Activated T-helper 17 cell treated with anti-CD3 and anti-CD28 coated beads, Interleukin-2, amount 50 U/mL, for 72 hours (primary cell): ENCODE measurements at regions not wholly inside any gene's neighbourhood (a gene's known extent, or its start where the extent isn't known, plus 50 kb on each side); places are given as distances from the start of the nearest gene placed in this dataset.
"Not testable (repeated sequence)": the region's sequence is repeated elsewhere in the genome, so short reads cannot be mapped to it uniquely, and the experiment has no call there.

Experiments
- ATAC-seq: fragments of 150-1000 bp; cut with Tn5 transposase; replicated peaks from 2 replicates; pipeline ENCODE4 v1.10.0; 2021; ENCODE audit warnings: mild to moderate bottlenecking, moderate library complexity
- H3K27ac Mint-ChIP-seq: one replicate; pipeline ENCODE4 v1.8.0; 2022; ENCODE audit warnings: mixed read lengths
- H3K27me3 Mint-ChIP-seq: one replicate; pipeline ENCODE4 v1.8.0; 2022; ENCODE audit warnings: mixed read lengths
- H3K36me3 Mint-ChIP-seq: one replicate; pipeline ENCODE4 v1.8.0; 2022; ENCODE audit warnings: low read depth, mild to moderate bottlenecking, mixed read lengths
- H3K4me1 Mint-ChIP-seq: one replicate; pipeline ENCODE4 v1.8.0; 2022; ENCODE audit warnings: mixed read lengths
- H3K4me3 Mint-ChIP-seq: one replicate; pipeline ENCODE4 v1.8.0; 2022; ENCODE audit warnings: mild to moderate bottlenecking, mixed read lengths
- H3K9me3 Mint-ChIP-seq: one replicate; pipeline ENCODE4 v1.8.0; 2022; ENCODE audit warnings: mixed read lengths

DNA sequence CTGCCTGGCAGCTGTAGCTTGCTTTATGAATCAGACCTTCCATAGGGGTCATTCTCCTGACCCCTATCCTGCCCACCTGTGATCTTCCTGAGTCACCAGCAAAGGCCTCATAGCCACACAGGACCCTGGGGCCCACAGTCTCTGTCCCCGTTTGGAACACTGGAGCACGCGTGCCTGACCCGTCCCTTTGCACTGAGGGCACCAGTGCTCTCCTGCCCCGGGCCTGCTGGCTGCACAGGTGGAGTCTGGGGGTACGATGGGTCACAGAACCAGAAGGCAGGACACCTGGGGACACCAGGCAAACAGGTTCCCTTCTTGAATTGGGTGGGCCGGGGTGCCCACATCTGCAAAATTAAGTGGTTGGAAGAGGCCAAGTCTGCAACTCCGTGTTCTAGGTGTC lies 97.2 kb downstream of the CPZ start:
- no peaks in the 10 kb centered on the region for H3K9me3 Mint-ChIP-seq
- peaks cover 8% of the 10 kb centered on the region for H3K27me3 Mint-ChIP-seq
- no peak for ATAC-seq
- H3K36me3 Mint-ChIP-seq = no peaks in the 10 kb centered on the region
- no peaks in the 10 kb centered on the region for H3K4me1 Mint-ChIP-seq
- no peak overlapping the region for H3K27ac Mint-ChIP-seq
- H3K4me3 Mint-ChIP-seq = no peak overlapping the region

DNA sequence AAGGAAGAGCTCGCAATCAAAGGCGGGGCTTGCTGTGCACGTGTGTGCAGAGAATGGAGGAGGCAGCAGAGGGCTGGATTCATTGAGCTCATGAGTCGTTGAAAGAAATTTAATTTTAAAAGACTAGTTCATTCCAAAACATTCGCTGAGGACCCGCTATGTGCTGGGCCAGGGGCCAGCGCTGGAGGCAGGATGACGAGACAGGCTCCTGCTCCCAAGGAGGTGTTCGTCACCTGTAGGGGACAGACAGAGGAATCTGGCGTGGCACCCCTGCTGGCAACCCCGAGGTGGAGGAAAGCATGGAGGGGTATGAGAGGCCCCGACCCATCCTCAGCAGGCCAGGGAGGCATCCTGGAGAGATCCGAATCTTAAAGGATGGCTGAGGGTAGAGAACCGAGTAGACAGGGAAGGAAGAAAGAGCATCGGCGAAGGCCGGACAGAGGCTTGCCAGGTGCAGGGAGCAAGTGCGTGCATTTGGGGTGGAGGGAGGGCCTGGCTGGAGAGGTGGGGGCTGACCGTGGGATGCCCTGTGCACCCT lies 96.4 kb downstream of the CPZ start:
- Mint-ChIP-seq H3K36me3 (no peaks in the 10 kb centered on the region), H3K4me1 (no peaks in the 10 kb centered on the region), H3K9me3 (no peaks in the 10 kb centered on the region), H3K27ac (no peak overlapping the region), H3K4me3 (no peak overlapping the region), H3K27me3 (peaks cover 5% of the 10 kb centered on the region)
- no peak for ATAC-seq

DNA sequence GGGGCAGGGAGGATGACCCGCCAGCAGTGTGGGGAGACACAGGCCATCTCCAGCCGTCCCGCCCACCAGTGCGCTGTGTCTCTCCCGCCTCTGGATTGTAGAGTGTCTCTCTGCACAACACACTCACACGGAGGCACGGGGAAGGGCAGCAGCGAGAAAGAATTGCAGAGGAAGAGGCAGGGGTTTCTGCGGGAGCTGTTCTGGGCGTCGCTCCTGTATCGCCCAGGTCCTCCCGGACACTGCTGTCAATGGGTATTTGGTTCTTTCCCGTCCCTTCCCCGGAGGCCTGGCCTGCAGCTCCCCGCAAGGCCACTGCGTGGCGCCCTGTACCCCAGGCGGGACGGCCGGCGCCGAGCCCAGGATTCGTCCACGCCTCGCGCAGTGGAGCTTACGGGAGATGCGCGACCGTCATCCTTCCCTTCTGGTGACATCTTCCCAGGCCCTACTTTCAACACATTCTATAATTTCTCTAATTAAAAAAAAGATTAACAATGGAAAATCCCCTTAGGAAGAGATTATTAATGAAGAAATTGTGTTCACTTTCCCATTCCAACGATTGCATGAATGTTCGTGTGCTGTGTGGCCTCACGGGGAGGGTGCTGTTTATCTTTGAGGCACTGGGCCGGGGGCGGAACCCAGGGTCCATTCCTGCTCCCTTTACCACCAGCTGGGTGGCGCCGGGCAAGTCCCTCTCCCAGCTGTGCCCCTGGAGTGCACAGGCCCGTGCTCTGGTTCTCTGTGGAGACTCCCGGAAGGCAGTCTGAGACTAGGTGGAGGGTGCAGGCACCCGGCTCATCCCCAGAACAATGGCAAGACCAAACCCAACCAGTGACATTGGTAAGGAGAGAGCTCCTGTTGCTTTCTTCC lies 95.7 kb downstream of the CPZ start:
- H3K27ac Mint-ChIP-seq = no peak overlapping the region
- H3K4me3 Mint-ChIP-seq = no peak overlapping the region
- H3K27me3 Mint-ChIP-seq = peaks cover 3% of the 10 kb centered on the region
- ATAC-seq = no peak
- no peaks in the 10 kb centered on the region for H3K36me3 Mint-ChIP-seq
- no peaks in the 10 kb centered on the region for H3K9me3 Mint-ChIP-seq
- H3K4me1 Mint-ChIP-seq = no peaks in the 10 kb centered on the region

DNA sequence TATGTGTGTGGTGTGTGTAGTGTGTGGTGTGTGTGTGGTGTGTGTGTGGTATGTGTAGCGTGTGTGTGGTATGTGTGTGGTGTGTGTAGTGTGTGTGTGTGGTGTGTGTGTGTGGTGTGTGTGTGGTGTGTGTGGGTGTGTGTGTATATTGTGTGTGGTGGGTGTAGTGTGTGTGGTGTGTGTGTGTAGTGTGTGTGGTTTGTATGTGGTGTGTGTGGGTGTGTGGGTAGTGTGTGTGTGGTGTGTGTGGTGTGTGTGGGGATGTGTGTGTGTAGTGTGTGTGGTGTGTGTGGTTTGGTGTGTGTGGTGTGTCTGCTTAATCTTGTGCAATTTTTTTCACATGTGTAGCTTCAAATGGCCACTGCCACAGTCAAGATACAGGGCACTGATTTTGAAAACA lies 94.5 kb downstream of the CPZ start:
- H3K4me1 Mint-ChIP-seq = no peaks in the 10 kb centered on the region

DNA sequence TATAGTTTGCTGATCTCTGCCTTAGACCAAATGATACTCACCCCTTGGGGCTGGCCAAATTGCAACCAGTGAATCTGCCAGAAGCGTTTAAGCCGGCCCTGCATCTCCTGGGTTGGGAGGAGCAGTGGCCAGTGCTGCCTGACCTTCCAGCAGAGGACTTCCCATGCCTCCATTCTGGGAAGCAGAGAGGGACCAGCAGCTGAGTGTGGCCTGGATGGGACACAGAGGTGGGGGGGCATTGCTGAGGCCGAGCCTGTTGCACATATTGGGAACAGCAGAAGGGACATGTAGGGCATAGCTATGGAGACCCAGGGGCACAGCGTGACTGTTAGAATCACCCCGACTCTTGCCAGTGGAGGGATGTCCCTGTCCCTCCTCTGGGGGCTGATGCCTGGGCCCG lies 93.3 kb downstream of the CPZ start:
- Mint-ChIP-seq H3K4me1 (no peaks in the 10 kb centered on the region), H3K36me3 (no peaks in the 10 kb centered on the region), H3K27ac (no peak overlapping the region), H3K9me3 (no peaks in the 10 kb centered on the region), H3K4me3 (no peak overlapping the region), H3K27me3 (peaks cover 3% of the 10 kb centered on the region)
- ATAC-seq = no peak

More for the DNA sequence above, 94.5 kb downstream of the CPZ start:
- ATAC-seq = no peak
- no peak overlapping the region for H3K27ac Mint-ChIP-seq
- H3K4me3 Mint-ChIP-seq = no peak overlapping the region
- no peaks in the 10 kb centered on the region for H3K9me3 Mint-ChIP-seq
- peaks cover 3% of the 10 kb centered on the region for H3K27me3 Mint-ChIP-seq
- no peaks in the 10 kb centered on the region for H3K36me3 Mint-ChIP-seq

DNA sequence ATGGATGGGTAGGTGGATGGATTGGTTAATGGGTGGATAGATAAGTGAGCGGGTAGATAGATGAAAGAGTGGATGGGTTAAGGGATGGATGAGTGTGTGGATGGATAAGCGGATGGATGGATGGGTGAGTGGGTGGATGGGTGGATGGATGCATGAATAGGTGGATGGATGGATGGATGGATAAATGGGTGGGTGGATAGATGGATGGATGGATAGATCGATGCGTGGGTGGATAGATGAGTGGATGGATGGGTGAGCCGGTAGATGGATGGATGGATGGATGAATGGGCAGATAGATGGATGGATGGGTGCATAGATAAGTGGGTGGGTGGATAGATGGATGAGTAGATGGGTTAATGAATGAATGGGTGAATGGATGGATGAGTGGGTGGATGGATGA lies 90.9 kb downstream of the CPZ start:
- no peak overlapping the region for H3K27ac Mint-ChIP-seq
- no peaks in the 10 kb centered on the region for H3K4me1 Mint-ChIP-seq
- H3K9me3 Mint-ChIP-seq = no peaks in the 10 kb centered on the region
- H3K27me3 Mint-ChIP-seq = peaks cover 3% of the 10 kb centered on the region
- no peaks in the 10 kb centered on the region for H3K36me3 Mint-ChIP-seq
- ATAC-seq = no peak
- no peak overlapping the region for H3K4me3 Mint-ChIP-seq

DNA sequence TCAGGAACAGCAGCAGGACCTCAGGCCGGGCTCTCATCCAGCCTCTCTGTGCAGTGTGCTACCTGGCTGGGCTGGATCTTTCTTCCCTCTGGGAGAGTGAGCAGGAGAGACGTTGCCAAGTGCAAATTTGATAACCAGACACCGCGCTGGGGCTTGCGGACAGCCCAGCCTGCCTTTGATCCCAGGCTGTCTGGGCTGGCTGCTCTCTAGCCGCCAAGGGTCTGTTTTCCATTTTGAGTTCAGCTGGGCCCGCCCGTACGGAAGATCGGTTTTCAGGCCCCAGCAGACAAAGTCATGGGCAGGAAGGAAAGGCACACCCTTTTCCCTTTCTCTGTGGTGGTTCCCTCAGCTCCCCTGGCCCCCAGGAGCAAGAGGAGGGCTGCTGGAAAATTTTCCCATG lies 90.2 kb downstream of the CPZ start:
- Mint-ChIP-seq H3K9me3 (no peaks in the 10 kb centered on the region), H3K27ac (no peak overlapping the region), H3K36me3 (no peaks in the 10 kb centered on the region), H3K4me1 (no peaks in the 10 kb centered on the region), H3K27me3 (peaks cover 3% of the 10 kb centered on the region), H3K4me3 (no peak overlapping the region)
- no peak for ATAC-seq

DNA sequence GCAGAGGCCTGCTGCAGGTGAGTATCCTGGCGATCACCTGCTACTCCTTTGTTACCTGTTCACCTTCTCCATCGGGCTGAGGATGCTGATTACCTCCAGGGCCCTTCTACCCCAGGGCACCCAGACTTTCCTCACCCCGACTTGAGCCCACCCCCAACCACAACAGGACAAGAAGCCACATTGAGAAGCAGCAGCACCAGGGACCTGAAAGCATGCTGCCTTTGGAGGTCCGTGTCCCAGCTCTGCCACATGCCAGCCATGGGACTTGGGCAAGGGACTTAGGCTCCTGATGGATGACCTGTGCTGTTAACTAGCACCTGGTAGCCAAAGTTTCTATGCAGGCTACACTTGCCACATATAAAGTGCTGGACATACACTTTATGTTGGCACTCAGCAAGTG lies 89.7 kb downstream of the CPZ start:
- H3K27me3 Mint-ChIP-seq = peaks cover 3% of the 10 kb centered on the region
- H3K27ac Mint-ChIP-seq = no peak overlapping the region
- no peaks in the 10 kb centered on the region for H3K36me3 Mint-ChIP-seq
- H3K9me3 Mint-ChIP-seq = no peaks in the 10 kb centered on the region
- H3K4me3 Mint-ChIP-seq = no peak overlapping the region
- no peaks in the 10 kb centered on the region for H3K4me1 Mint-ChIP-seq
- ATAC-seq = no peak

DNA sequence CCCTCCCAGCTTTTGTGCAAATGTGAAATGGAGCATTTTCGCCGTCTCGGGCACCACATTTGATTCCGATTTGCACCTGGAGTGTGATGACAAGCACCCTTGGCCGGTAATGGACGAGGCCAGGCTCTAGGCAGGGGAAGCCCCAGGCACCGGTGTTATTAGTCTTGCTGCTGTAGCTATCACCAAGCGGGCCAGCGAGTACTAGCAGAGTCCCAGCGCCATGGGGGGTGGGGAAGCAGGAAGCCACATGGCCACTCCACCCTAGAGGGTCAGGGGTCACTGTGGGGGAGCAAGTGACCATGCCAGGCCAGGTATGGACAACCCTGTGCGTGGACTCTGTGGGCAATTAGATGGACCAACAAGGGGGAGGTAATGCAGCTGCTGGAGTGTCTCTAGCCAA lies 88.8 kb downstream of the CPZ start:
- H3K27me3 Mint-ChIP-seq = no peaks in the 10 kb centered on the region
- H3K4me1 Mint-ChIP-seq = no peaks in the 10 kb centered on the region
- no peak overlapping the region for H3K4me3 Mint-ChIP-seq
- ATAC-seq = no peak
- H3K36me3 Mint-ChIP-seq = no peaks in the 10 kb centered on the region
- H3K27ac Mint-ChIP-seq = no peak overlapping the region
- no peaks in the 10 kb centered on the region for H3K9me3 Mint-ChIP-seq

DNA sequence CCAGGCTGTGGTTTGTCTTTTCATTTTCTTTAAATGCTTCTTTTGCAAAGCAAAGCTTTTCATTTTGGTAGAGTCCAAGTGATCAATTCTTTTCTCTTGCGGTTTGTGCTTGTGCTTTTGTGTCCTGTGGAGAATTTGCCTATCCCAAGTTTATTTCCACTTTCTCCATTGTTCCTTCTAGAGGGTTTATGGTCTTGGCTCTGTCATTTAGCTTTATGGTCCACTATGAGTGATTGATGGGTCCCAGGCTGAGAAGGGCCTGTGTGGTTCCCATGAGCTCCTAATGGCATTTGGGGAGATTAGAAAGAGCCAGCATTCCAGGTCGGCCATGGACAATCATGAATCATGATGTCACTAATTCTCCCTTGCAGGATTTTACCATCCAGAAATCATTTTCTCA lies 86.5 kb downstream of the CPZ start:
- no peak for ATAC-seq
- Mint-ChIP-seq H3K9me3 (no peaks in the 10 kb centered on the region), H3K27me3 (no peaks in the 10 kb centered on the region), H3K4me3 (no peak overlapping the region), H3K36me3 (no peaks in the 10 kb centered on the region), H3K27ac (no peak overlapping the region), H3K4me1 (no peaks in the 10 kb centered on the region)

DNA sequence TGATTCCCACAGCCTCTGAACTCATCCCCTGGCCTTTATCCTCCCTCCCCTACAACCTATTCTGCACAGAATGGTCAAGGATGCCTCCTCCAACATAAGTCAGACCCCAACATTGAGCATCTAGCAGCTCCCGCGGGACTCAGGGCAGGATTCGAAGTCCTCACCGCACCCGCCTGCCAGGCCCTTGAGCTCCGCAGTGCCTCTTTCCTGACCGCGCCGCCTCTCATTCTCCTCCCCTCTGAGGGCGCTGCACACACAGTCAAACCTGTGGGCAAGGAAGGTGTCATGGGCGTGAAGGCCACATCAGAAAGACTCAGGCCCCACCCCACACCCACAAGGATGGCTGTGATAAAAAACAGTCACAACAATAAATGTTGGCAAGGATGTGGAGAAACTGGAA lies 84.1 kb downstream of the CPZ start:
- peaks cover 3% of the 10 kb centered on the region for H3K27me3 Mint-ChIP-seq
- ATAC-seq = no peak
- no peaks in the 10 kb centered on the region for H3K9me3 Mint-ChIP-seq
- no peaks in the 10 kb centered on the region for H3K4me1 Mint-ChIP-seq
- no peak overlapping the region for H3K4me3 Mint-ChIP-seq
- H3K36me3 Mint-ChIP-seq = no peaks in the 10 kb centered on the region
- no peak overlapping the region for H3K27ac Mint-ChIP-seq

DNA sequence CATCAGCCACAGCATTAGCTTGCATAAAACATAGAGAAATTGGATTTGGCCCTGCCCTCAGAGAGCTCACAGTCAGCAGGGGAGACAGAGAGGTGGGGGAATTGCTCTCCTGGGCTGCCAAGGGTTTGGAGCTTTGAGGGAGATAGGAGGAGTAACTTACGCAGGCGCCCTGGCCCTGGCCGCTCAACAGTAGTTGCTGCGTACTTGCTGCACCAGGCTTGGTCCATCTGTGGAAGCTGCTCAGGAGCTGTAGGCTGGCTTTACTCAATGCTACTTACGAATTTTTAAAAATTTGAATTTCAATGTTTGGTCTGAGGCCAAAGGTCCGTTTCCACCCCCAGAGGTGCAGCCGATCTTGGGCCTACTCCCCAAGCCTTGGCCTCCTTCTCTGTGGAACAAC lies 83.3 kb downstream of the CPZ start:
- ATAC-seq = no peak
- Mint-ChIP-seq H3K4me1 (no peaks in the 10 kb centered on the region), H3K36me3 (no peaks in the 10 kb centered on the region), H3K4me3 (no peak overlapping the region), H3K9me3 (no peaks in the 10 kb centered on the region), H3K27ac (no peak overlapping the region), H3K27me3 (peaks cover 7% of the 10 kb centered on the region)

DNA sequence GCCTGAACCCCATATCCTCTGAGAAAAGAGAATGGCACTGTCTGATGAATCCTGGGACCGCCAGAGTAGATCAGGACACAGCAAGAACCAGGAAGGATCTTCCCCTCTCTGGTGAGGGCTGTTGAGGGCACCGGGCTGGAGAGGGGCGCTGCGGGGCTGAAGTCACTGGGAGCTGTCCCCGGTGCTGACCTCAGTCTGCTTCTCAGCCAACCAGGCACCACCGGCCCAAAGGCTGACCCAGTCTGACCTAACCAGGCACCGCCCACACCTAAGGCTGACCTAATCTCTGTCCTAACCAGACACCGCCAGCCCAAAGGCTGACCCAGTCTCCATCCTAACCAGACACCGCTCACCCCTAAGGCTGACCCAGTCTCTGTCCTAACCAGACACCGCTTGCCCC lies 82.8 kb downstream of the CPZ start:
- no peaks in the 10 kb centered on the region for H3K36me3 Mint-ChIP-seq
- H3K4me3 Mint-ChIP-seq = no peak overlapping the region
- no peaks in the 10 kb centered on the region for H3K4me1 Mint-ChIP-seq
- ATAC-seq = no peak
- H3K9me3 Mint-ChIP-seq = no peaks in the 10 kb centered on the region
- H3K27me3 Mint-ChIP-seq = peaks cover 7% of the 10 kb centered on the region
- H3K27ac Mint-ChIP-seq = no peak overlapping the region

DNA sequence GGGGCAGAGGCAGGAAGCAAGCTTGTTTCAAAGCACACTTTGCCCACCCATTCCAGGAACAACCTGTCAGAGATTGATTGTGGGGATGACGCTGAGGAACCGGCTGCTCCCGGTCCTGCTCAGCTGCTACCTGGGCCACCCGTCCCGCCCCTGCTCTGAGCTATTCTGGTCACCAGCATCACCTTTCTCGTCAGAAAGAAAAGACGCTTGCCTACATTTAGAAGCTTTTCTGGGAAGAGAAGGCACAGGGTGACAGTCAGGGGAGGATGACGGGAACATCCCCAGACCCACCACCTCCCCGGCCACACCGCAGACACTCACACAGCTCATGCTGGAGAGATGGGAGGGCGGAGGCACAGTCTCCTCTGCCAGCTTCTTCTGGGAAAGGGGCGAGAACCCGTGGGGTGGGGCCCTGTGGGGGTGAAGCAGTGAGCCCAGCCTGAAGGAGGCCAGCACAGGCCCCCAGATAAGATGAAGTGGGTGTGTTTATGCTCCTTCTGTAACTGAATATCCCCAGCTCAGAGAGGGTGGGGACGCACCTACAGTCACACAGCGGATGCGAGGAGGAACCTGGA lies 81.8 kb downstream of the CPZ start:
- no peak overlapping the region for H3K27ac Mint-ChIP-seq
- H3K36me3 Mint-ChIP-seq = no peaks in the 10 kb centered on the region
- H3K4me1 Mint-ChIP-seq = no peaks in the 10 kb centered on the region
- peaks cover 9% of the 10 kb centered on the region for H3K27me3 Mint-ChIP-seq
- H3K9me3 Mint-ChIP-seq = no peaks in the 10 kb centered on the region
- no peak for ATAC-seq
- H3K4me3 Mint-ChIP-seq = no peak overlapping the region

DNA sequence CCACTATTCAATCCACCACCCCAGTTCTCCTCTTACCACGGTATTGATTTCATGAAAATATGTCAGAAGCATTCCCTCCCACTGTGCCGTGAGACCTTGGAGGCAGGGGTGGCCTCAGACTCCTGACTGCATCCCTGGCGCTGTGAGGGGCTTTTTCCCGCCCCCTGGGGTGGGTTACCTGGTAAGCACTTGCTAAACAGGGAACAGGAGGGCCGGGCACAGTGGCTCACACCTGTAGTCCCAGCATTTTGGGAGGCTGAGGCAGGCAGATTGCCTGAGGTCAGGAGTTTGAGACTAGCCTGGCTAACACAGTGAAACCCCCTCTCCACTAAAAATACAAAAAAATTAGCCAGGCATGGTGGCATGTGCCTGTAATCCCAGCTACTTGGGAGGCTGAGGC lies 80.5 kb downstream of the CPZ start:
- H3K4me3 Mint-ChIP-seq, H3K4me1 Mint-ChIP-seq, ATAC-seq, H3K27ac Mint-ChIP-seq, H3K36me3 Mint-ChIP-seq, H3K9me3 Mint-ChIP-seq: not testable (repeated sequence)
- H3K27me3 Mint-ChIP-seq = peaks cover 13% of the 10 kb centered on the region
